NCI-H2107 (cell line): ENCODE measurements at regions not wholly inside any gene's neighbourhood (a gene's known extent, or its start where the extent isn't known, plus 50 kb on each side); places are given as distances from the start of the nearest gene placed in this dataset.

Source experiments
- DNase-seq: peaks from one replicate; lab custom pipeline; 2025; lab: John Stamatoyannopoulos, UW

- DNase-seq: no peak
Measured at GRCh38 chr12:77493302-77494168, 337.2 kb upstream of the NAV3 start.

GRCh38 chr12:77492536-77492935, 338.2 kb upstream of the NAV3 start:
- DNase-seq: no peak

- DNase-seq: no peak
Measured at GRCh38 chr12:77489331-77489970, 341.2 kb upstream of the NAV3 start.

- no peak for DNase-seq
Measured at GRCh38 chr12:77488041-77488620, 342.6 kb upstream of the NAV3 start.

- DNase-seq: no peak
Measured at GRCh38 chr12:77486872-77487271, 343.8 kb upstream of the NAV3 start.

- DNase-seq: no peak
Measured at GRCh38 chr12:77485961-77486854, 344.5 kb upstream of the NAV3 start.

- DNase-seq: no peak
Measured at GRCh38 chr12:77481687-77482086, 349.0 kb upstream of the NAV3 start.

- DNase-seq: no peak
Measured at GRCh38 chr12:77477907-77478533, 352.7 kb upstream of the NAV3 start.

- DNase-seq: no peak
Measured at GRCh38 chr12:77471801-77472200, 358.9 kb upstream of the NAV3 start.

GRCh38 chr12:77469578-77470333, 360.9 kb upstream of the NAV3 start:
- no peak for DNase-seq

GRCh38 chr12:77442633-77443032, 377.3 kb upstream of the E2F7 start:
- DNase-seq: no peak

GRCh38 chr12:77439749-77440148, 374.4 kb upstream of the E2F7 start:
- DNase-seq: no peak

- DNase-seq: no peak
Measured at GRCh38 chr12:77438644-77439043, 373.3 kb upstream of the E2F7 start.

- DNase-seq: no peak
Measured at GRCh38 chr12:77437206-77437605, 371.8 kb upstream of the E2F7 start.

GRCh38 chr12:77435446-77436091, 370.2 kb upstream of the E2F7 start:
- DNase-seq: no peak

- DNase-seq: no peak
Measured at GRCh38 chr12:77433799-77434198, 368.4 kb upstream of the E2F7 start.

GRCh38 chr12:77429426-77429825, 364.1 kb upstream of the E2F7 start:
- no peak for DNase-seq

GRCh38 chr12:77421152-77421551, 355.8 kb upstream of the E2F7 start:
- no peak for DNase-seq

GRCh38 chr12:77409551-77409950, 344.2 kb upstream of the E2F7 start:
- no peak for DNase-seq

GRCh38 chr12:77407931-77408330, 342.6 kb upstream of the E2F7 start:
- no peak for DNase-seq
